SK-N-SH (cell line): ENCODE measurements at regions not wholly inside any gene's neighbourhood (a gene's known extent, or its start where the extent isn't known, plus 50 kb on each side); places are given as distances from the start of the nearest gene placed in this dataset.

Experiments
- CTCF ChIA-PET: fragments of 300-600, 350-600 bp; formaldehyde crosslinking; extraction: SDS; loops from one replicate; lab custom pipeline; 2021; lab: Yijun Ruan, JAX
- POLR2A ChIA-PET: fragments of 350-600 bp; sonication (Branson Sonifier 250); formaldehyde crosslinking; extraction: SDS; loops from one replicate; lab custom pipeline; 2020; ENCODE audit warnings: antibody characterized with exemption, inconsistent platforms; lab: Yijun Ruan, JAX
- DNase-seq: peaks from one replicate; pipeline ENCODE4 v3.0.0; 2012
- H2AFZ ChIP-seq: fragments of 200-600 bp; sonication (generic); 2 replicates; pipeline ENCODE4 v1.8.1; 2016; ENCODE audit warnings: antibody characterized with exemption, mild to moderate bottlenecking, low read depth
- H3F3A ChIP-seq: fragments of 200-600 bp; sonication (generic); replicated peaks from 2 replicates; pipeline ENCODE3; 2016; ENCODE audit warnings: antibody characterized with exemption, mild to moderate bottlenecking; ENCODE audit not compliant: insufficient read depth
- H3K27ac ChIP-seq, 2 experiments: fragments of 200-500 bp in 1 of 2; fragments of 200-600 bp in 1 of 2; sonication (Bioruptor generic) in 1 of 2; sonication (generic), shearing (Covaris generic) in 1 of 2; 2 replicates each; pipeline versions ENCODE4 v1.5.1 to v1.6.1; 2014 to 2016; ENCODE audit warnings: low read depth in 2 of 2, inconsistent platforms in 1 of 2, low read length in 1 of 2, mild to moderate bottlenecking in 1 of 2, mixed read lengths in 1 of 2
- H3K27me3 ChIP-seq: fragments of 200-600 bp; sonication (generic), shearing (Covaris generic); 2 replicates; pipeline ENCODE4 v1.6.1; 2016; ENCODE audit warnings: mixed run types; ENCODE audit not compliant: insufficient read depth
- H3K36me3 ChIP-seq, 2 experiments: fragments of 200-500 bp in 1 of 2; fragments of 200-600 bp in 1 of 2; sonication (Bioruptor generic) in 1 of 2; sonication (generic) in 1 of 2; replicated peaks in 1 of 2; 2 replicates each; pipeline versions ENCODE3 to v1.5.1; 2014 to 2016; ENCODE audit warnings: low read length in 1 of 2, mild to moderate bottlenecking in 1 of 2; ENCODE audit not compliant: insufficient read depth in 2 of 2, control insufficient read depth in 1 of 2
- H3K4me1 ChIP-seq, 2 experiments: fragments of 200-500 bp in 1 of 2; fragments of 200-600 bp in 1 of 2; sonication (Bioruptor generic) in 1 of 2; sonication (generic), shearing (Covaris generic) in 1 of 2; 2 replicates each; pipeline versions ENCODE4 v1.5.1 to v1.6.1; 2014 to 2016; ENCODE audit warnings: low read depth in 1 of 2, low read length in 1 of 2, mixed run types in 1 of 2; ENCODE audit not compliant: insufficient read depth in 2 of 2, control insufficient read depth in 1 of 2
- H3K4me2 ChIP-seq: fragments of 200-600 bp; sonication (generic), shearing (Covaris generic); 2 replicates; pipeline ENCODE4 v1.6.1; 2017; ENCODE audit warnings: mixed run types
- H3K4me3 ChIP-seq, 2 experiments: fragments of 200-500 bp in 1 of 2; fragments of 200-600 bp in 1 of 2; sonication (Bioruptor generic) in 1 of 2; sonication (generic), shearing (Covaris generic) in 1 of 2; 2 replicates each; pipeline versions ENCODE4 v1.5.1 to v1.8.1; 2014 to 2016; ENCODE audit warnings: low read depth in 2 of 2, inconsistent platforms in 1 of 2, low read length in 1 of 2, mild to moderate bottlenecking in 1 of 2, mixed read lengths in 1 of 2, moderate library complexity in 1 of 2
- H3K79me2 ChIP-seq: fragments of 200-600 bp; sonication (generic); 2 replicates; pipeline ENCODE4 v1.8.1; 2017; ENCODE audit warnings: mild to moderate bottlenecking; ENCODE audit not compliant: insufficient read depth
- H3K9ac ChIP-seq: fragments of 200-600 bp; sonication (generic); 2 replicates; pipeline ENCODE4 v1.6.1; 2017; ENCODE audit warnings: mixed run types
- H3K9me2 ChIP-seq: fragments of 200-600 bp; sonication (generic); 2 replicates; pipeline ENCODE4 v1.6.1; 2017; ENCODE audit warnings: mixed run types
- H3K9me3 ChIP-seq: fragments of 200-600 bp; sonication (generic); 2 replicates; pipeline ENCODE4 v1.6.1; 2017; ENCODE audit warnings: mixed run types, mild to moderate bottlenecking, moderate library complexity
- H4K20me1 ChIP-seq: fragments of 200-600 bp; sonication (generic); 2 replicates; pipeline ENCODE4 v1.6.1; 2017; ENCODE audit warnings: mild to moderate bottlenecking, mixed run types; ENCODE audit not compliant: insufficient read depth
- CHD2 ChIP-seq: fragments of 150-350 bp; IDR thresholded peaks from 2 replicates; pipeline ENCODE4 v1.6.1; 2018; ENCODE audit warnings: low read length; ENCODE audit not compliant: partially characterized antibody
- EP300 ChIP-seq, 2 experiments: IDR thresholded peaks; 2 replicates each; pipeline versions ENCODE4 v1.4.0 to v1.6.1; 2012; ENCODE audit warnings: borderline replicate concordance in 1 of 2, low read depth in 1 of 2, low read length in 1 of 2
- EZH2phosphoT487 ChIP-seq: fragments of 200-600 bp; sonication (generic); IDR thresholded peaks from 2 replicates; pipeline ENCODE4 v1.6.1; 2017; ENCODE audit warnings: low read depth, mixed run types, mild to moderate bottlenecking, antibody characterized with exemption, moderate library complexity, borderline replicate concordance
- FOSL2 ChIP-seq: IDR thresholded peaks from 2 replicates; pipeline ENCODE4 v1.4.0; 2012; ENCODE audit warnings: low read depth, mild to moderate bottlenecking, moderate library complexity, borderline replicate concordance
- GABPA ChIP-seq: IDR thresholded peaks from 2 replicates; pipeline ENCODE4 v1.4.0; 2012; ENCODE audit warnings: low read depth, mild to moderate bottlenecking
- GATA2 ChIP-seq: sonication (generic); formaldehyde crosslinking; IDR thresholded peaks from 2 replicates; pipeline ENCODE4 v1.5.0; 2020; ENCODE audit warnings: mild to moderate bottlenecking, missing genetic modification reagents
- JUND ChIP-seq: IDR thresholded peaks from 2 replicates; pipeline ENCODE4 v1.4.0; 2012
- MEF2A ChIP-seq: IDR thresholded peaks from 2 replicates; pipeline ENCODE4 v1.4.0; 2012; ENCODE audit warnings: low read depth, borderline replicate concordance
- MXI1 ChIP-seq: IDR thresholded peaks from 2 replicates; pipeline ENCODE4 v1.6.1; 2012; ENCODE audit warnings: mild to moderate bottlenecking, low read depth, low read length, improper control_type of control experiment
- NFIC ChIP-seq: IDR thresholded peaks from 2 replicates; pipeline ENCODE4 v1.4.0; 2012; ENCODE audit warnings: borderline replicate concordance
- NRF1 ChIP-seq: IDR thresholded peaks from 2 replicates; pipeline ENCODE4 v1.6.1; 2012; ENCODE audit warnings: low read depth, mild to moderate bottlenecking, low read length
- RAD21 ChIP-seq: IDR thresholded peaks from 2 replicates; pipeline ENCODE4 v1.6.1; 2012; ENCODE audit warnings: mild to moderate bottlenecking, low read length
- RCOR1 ChIP-seq: fragments of 150-350 bp; IDR thresholded peaks from 2 replicates; pipeline ENCODE4 v1.6.1; 2017; ENCODE audit warnings: antibody characterized with exemption, low read length
- RFX5 ChIP-seq: IDR thresholded peaks from 2 replicates; pipeline ENCODE4 v1.6.1; 2012; ENCODE audit warnings: mild to moderate bottlenecking, improper control_type of control experiment, low read length
- RXRA ChIP-seq: IDR thresholded peaks from 2 replicates; pipeline ENCODE4 v1.4.0; 2012; ENCODE audit warnings: low read depth, mild to moderate bottlenecking, borderline replicate concordance
- SIN3A ChIP-seq: IDR thresholded peaks from 2 replicates; pipeline ENCODE4 v1.6.1; 2012; ENCODE audit warnings: low read depth, mild to moderate bottlenecking, low read length, moderate library complexity, borderline replicate concordance
- SMC3 ChIP-seq: IDR thresholded peaks from 2 replicates; pipeline ENCODE4 v1.6.1; 2012; ENCODE audit warnings: low read depth, low read length, improper control_type of control experiment
- TAF1 ChIP-seq: IDR thresholded peaks from 2 replicates; pipeline ENCODE4 v1.6.1; 2012; ENCODE audit warnings: low read depth, mild to moderate bottlenecking, low read length, moderate library complexity, borderline replicate concordance
- TCF12 ChIP-seq: IDR thresholded peaks from 2 replicates; pipeline ENCODE4 v1.4.0; 2012
- TEAD4 ChIP-seq: IDR thresholded peaks from 2 replicates; pipeline ENCODE4 v1.4.0; 2012; ENCODE audit warnings: mild to moderate bottlenecking, borderline replicate concordance; ENCODE audit not compliant: insufficient read depth
- WGBS: methylation state at CpG from one replicate; pipeline ENCODE4 v1.1.6; 2017; ENCODE audit warnings: low lambda C conversion rate; 5-methylcytosine and 5-hydroxymethylcytosine counted together
- TF ChIP-seq, protein P1 (sequence below): IDR thresholded peaks from 2 replicates; pipeline ENCODE4 v1.4.0; 2012; ENCODE audit warnings: low read depth
- TF ChIP-seq, protein P2 (sequence below): IDR thresholded peaks from 2 replicates; pipeline ENCODE4 v1.6.1; 2012; ENCODE audit warnings: mild to moderate bottlenecking, low read depth, low read length, moderate library complexity
- TF ChIP-seq, protein P3 (sequence below): IDR thresholded peaks from 2 replicates; pipeline ENCODE4; 2012
- TF ChIP-seq, protein P4 (sequence below): fragments of 150-350 bp; IDR thresholded peaks from 2 replicates; pipeline ENCODE4 v1.6.1; 2017; ENCODE audit warnings: antibody characterized with exemption, low read length, low read depth, borderline replicate concordance
- TF ChIP-seq, protein P5 (sequence below): fragments of 150-350 bp; IDR thresholded peaks from 2 replicates; pipeline ENCODE4 v1.6.1; 2016; ENCODE audit warnings: mild to moderate bottlenecking, low read depth, low read length
- TF ChIP-seq, protein P6 (sequence below): fragments of 200-600 bp; sonication (generic); IDR thresholded peaks from 2 replicates; pipeline ENCODE4 v1.6.1; 2017; ENCODE audit warnings: antibody characterized with exemption, mild to moderate bottlenecking, moderate library complexity

DNA sequence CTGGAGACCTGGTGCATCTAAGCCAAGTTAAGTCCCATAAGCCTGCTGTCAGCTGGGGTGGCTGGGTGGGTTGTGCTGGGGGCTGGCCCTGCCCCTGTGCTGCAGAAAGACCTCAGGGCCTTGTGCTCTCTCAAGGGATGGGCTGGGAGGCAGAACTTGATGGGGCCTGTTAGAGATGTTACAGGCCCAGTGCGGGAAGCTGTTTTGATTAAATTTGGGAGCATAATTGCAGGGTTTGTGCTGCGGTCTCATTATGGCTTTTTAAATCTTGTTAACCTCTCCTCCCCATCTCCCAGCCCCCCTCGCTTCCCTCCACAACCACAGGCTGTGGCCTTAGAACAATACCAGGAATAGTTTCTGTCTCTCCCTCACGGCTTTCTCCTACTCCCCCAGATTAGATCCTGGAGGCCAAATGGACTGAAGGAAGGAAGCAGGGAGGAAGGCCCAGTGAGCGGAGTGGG, 87.6 kb upstream of the TLE3 start:
- peak; percentile 82 for DNase-seq
- TF ChIP-seq FOSL2 (no peak), TEAD4 (no peak), GABPA (no peak), EP300 (IDR thresholded peaks at IDR 0.05; ENCODE audit: borderline replicate concordance in 1 of 2, low read depth in 1 of 2, low read length in 1 of 2) (peak in 1 of 2 experiments; percentile 90; a peak in 2 of 4 replicates), RCOR1 (peak; percentile 81), JUND (no peak), NFIC (no peak), NRF1 (no peak), RFX5 (no peak), SMC3 (no peak), MEF2A (no peak), CHD2 (peak; percentile 71), MXI1 (no peak), RXRA (no peak), RAD21 (peak; percentile 38; the same call in 1 of the 2 replicates), TAF1 (no peak), SIN3A (no peak), GATA2 (CRISPR knock-in tag) (peak; percentile 44; the same call in 1 of the 2 replicates), EZH2phosphoT487 (no peak), TCF12 (no peak)
- TF ChIP-seq, protein P1, sequence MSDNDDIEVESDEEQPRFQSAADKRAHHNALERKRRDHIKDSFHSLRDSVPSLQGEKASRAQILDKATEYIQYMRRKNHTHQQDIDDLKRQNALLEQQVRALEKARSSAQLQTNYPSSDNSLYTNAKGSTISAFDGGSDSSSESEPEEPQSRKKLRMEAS: no peak
- TF ChIP-seq, protein P2, sequence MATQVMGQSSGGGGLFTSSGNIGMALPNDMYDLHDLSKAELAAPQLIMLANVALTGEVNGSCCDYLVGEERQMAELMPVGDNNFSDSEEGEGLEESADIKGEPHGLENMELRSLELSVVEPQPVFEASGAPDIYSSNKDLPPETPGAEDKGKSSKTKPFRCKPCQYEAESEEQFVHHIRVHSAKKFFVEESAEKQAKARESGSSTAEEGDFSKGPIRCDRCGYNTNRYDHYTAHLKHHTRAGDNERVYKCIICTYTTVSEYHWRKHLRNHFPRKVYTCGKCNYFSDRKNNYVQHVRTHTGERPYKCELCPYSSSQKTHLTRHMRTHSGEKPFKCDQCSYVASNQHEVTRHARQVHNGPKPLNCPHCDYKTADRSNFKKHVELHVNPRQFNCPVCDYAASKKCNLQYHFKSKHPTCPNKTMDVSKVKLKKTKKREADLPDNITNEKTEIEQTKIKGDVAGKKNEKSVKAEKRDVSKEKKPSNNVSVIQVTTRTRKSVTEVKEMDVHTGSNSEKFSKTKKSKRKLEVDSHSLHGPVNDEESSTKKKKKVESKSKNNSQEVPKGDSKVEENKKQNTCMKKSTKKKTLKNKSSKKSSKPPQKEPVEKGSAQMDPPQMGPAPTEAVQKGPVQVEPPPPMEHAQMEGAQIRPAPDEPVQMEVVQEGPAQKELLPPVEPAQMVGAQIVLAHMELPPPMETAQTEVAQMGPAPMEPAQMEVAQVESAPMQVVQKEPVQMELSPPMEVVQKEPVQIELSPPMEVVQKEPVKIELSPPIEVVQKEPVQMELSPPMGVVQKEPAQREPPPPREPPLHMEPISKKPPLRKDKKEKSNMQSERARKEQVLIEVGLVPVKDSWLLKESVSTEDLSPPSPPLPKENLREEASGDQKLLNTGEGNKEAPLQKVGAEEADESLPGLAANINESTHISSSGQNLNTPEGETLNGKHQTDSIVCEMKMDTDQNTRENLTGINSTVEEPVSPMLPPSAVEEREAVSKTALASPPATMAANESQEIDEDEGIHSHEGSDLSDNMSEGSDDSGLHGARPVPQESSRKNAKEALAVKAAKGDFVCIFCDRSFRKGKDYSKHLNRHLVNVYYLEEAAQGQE: no peak
- TF ChIP-seq, protein P3, sequence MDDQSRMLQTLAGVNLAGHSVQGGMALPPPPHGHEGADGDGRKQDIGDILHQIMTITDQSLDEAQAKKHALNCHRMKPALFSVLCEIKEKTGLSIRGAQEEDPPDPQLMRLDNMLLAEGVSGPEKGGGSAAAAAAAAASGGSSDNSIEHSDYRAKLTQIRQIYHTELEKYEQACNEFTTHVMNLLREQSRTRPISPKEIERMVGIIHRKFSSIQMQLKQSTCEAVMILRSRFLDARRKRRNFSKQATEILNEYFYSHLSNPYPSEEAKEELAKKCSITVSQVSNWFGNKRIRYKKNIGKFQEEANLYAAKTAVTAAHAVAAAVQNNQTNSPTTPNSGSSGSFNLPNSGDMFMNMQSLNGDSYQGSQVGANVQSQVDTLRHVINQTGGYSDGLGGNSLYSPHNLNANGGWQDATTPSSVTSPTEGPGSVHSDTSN: no peak
- TF ChIP-seq, protein P4, sequence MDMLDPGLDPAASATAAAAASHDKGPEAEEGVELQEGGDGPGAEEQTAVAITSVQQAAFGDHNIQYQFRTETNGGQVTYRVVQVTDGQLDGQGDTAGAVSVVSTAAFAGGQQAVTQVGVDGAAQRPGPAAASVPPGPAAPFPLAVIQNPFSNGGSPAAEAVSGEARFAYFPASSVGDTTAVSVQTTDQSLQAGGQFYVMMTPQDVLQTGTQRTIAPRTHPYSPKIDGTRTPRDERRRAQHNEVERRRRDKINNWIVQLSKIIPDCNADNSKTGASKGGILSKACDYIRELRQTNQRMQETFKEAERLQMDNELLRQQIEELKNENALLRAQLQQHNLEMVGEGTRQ: no peak
- TF ChIP-seq, protein P5, sequence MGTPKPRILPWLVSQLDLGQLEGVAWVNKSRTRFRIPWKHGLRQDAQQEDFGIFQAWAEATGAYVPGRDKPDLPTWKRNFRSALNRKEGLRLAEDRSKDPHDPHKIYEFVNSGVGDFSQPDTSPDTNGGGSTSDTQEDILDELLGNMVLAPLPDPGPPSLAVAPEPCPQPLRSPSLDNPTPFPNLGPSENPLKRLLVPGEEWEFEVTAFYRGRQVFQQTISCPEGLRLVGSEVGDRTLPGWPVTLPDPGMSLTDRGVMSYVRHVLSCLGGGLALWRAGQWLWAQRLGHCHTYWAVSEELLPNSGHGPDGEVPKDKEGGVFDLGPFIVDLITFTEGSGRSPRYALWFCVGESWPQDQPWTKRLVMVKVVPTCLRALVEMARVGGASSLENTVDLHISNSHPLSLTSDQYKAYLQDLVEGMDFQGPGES: no peak
- TF ChIP-seq, protein P6, sequence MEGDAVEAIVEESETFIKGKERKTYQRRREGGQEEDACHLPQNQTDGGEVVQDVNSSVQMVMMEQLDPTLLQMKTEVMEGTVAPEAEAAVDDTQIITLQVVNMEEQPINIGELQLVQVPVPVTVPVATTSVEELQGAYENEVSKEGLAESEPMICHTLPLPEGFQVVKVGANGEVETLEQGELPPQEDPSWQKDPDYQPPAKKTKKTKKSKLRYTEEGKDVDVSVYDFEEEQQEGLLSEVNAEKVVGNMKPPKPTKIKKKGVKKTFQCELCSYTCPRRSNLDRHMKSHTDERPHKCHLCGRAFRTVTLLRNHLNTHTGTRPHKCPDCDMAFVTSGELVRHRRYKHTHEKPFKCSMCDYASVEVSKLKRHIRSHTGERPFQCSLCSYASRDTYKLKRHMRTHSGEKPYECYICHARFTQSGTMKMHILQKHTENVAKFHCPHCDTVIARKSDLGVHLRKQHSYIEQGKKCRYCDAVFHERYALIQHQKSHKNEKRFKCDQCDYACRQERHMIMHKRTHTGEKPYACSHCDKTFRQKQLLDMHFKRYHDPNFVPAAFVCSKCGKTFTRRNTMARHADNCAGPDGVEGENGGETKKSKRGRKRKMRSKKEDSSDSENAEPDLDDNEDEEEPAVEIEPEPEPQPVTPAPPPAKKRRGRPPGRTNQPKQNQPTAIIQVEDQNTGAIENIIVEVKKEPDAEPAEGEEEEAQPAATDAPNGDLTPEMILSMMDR: no peak

More for the DNA sequence above, 87.6 kb upstream of the TLE3 start:
- Histone ChIP-seq H3K27ac (peak overlapping the region in 1 of 2 experiments; percentile 91; a peak in 2 of 4 replicates), H3K9me2 (no peaks in the 10 kb centered on the region), H3F3A (no peaks in the 10 kb centered on the region), H3K9ac (no peak overlapping the region), H3K9me3 (no peaks in the 10 kb centered on the region), H3K36me3 (no peaks in the 10 kb centered on the region), H3K4me2 (no peak overlapping the region), H3K79me2 (no peaks in the 10 kb centered on the region), H3K4me1 (peaks cover 0 to 58% of the 10 kb centered on the region in 2 experiments; a peak in 1 of 4 replicates), H2AFZ (no peak overlapping the region), H4K20me1 (no peaks in the 10 kb centered on the region), H3K27me3 (no peaks in the 10 kb centered on the region), H3K4me3 (no peak overlapping the region)
- ChIA-PET POLR2A (interaction anchor here (0.6 to 1.2 kb wide), 2 partner anchors 14 to 30 kb away, joined by 3 to 4 read pairs; no protein-coding TSS in a partner anchor), CTCF (interaction anchor here (0.6 to 3.0 kb wide), 3 partner anchors 9 to 43 kb away, joined by 3 to 16 read pairs (median 3); no protein-coding TSS in a partner anchor)
- 78% methylated on average over 5 of the region's 5 CpGs for WGBS
